ENCODE measurements at regions not wholly inside any gene's neighbourhood (a gene's known extent, or its start where the extent isn't known, plus 50 kb on each side); places are given as distances from the start of the nearest gene placed in this dataset.
"Not testable (repeated sequence)": the region's sequence is repeated elsewhere in the genome, so short reads cannot be mapped to it uniquely, and the experiment has no call there.

GRCh38 chr3:198096015-198096414 lies 136.0 kb downstream of the LMLN start:
- no peak for DNase-seq (ENCODE audit: low spot score)

- DNase-seq (ENCODE audit: low spot score) = no peak
Observed at GRCh38 chr3:198097048-198097447, 137.0 kb downstream of the LMLN start.

- DNase-seq (ENCODE audit: low spot score) = not testable (repeated sequence)
Observed at GRCh38 chr3:198098661-198099081, 138.7 kb downstream of the LMLN start.

- DNase-seq (ENCODE audit: low spot score) = not testable (repeated sequence)
Observed at GRCh38 chr3:198103070-198103469, 143.1 kb downstream of the LMLN start.

- no peak for DNase-seq (ENCODE audit: low spot score)
Observed at GRCh38 chr3:198106265-198106664, 146.2 kb downstream of the LMLN start.

GRCh38 chr3:198107840-198108734 lies 148.1 kb downstream of the LMLN start:
- DNase-seq (ENCODE audit: low spot score) = peak; percentile 35

- DNase-seq (ENCODE audit: low spot score) = no peak
Observed at GRCh38 chr3:198109883-198110282, 149.9 kb downstream of the LMLN start.

- no peak for DNase-seq (ENCODE audit: low spot score)
Observed at GRCh38 chr3:198112031-198112430, 152.0 kb downstream of the LMLN start.

GRCh38 chr3:198113206-198114053 lies 153.4 kb downstream of the LMLN start:
- DNase-seq (ENCODE audit: low spot score) = peak; percentile 51

- not testable (repeated sequence) for DNase-seq (ENCODE audit: low spot score)
Observed at GRCh38 chr3:198114516-198114915, 154.5 kb downstream of the LMLN start.

GRCh38 chr3:198122184-198122583 lies 162.2 kb downstream of the LMLN start:
- not testable (repeated sequence) for DNase-seq (ENCODE audit: low spot score)

GRCh38 chr3:198137038-198137835 lies 177.2 kb downstream of the LMLN start:
- DNase-seq (ENCODE audit: low spot score) = not testable (repeated sequence)

GRCh38 chr3:198138205-198138604 lies 178.2 kb downstream of the LMLN start:
- DNase-seq (ENCODE audit: low spot score) = not testable (repeated sequence)

GRCh38 chr3:198139037-198139436 lies 179.0 kb downstream of the LMLN start:
- not testable (repeated sequence) for DNase-seq (ENCODE audit: low spot score)

- not testable (repeated sequence) for DNase-seq (ENCODE audit: low spot score)
Observed at GRCh38 chr3:198139513-198140167, 179.6 kb downstream of the LMLN start.

- not testable (repeated sequence) for DNase-seq (ENCODE audit: low spot score)
Observed at GRCh38 chr3:198143300-198144137, 183.5 kb downstream of the LMLN start.

GRCh38 chr3:198145231-198145784 lies 185.3 kb downstream of the LMLN start:
- DNase-seq (ENCODE audit: low spot score) = not testable (repeated sequence)

GRCh38 chr3:198146070-198146469 lies 186.1 kb downstream of the LMLN start:
- DNase-seq (ENCODE audit: low spot score) = not testable (repeated sequence)

GRCh38 chr3:198146559-198147164 lies 186.6 kb downstream of the LMLN start:
- not testable (repeated sequence) for DNase-seq (ENCODE audit: low spot score)

GRCh38 chr3:198147213-198147612 lies 187.2 kb downstream of the LMLN start:
- not testable (repeated sequence) for DNase-seq (ENCODE audit: low spot score)

Measured in iPS-NIHi11 (cell line).